NB4 (cell line): ENCODE measurements at regions not wholly inside any gene's neighbourhood (a gene's known extent, or its start where the extent isn't known, plus 50 kb on each side); places are given as distances from the start of the nearest gene placed in this dataset.

ENCODE experiments used
- CTCF ChIP-seq: IDR thresholded peaks from one replicate; pipeline ENCODE4 v1.5.1; 2012; ENCODE audit warnings: low read depth, low read length
- POLR2A ChIP-seq: IDR thresholded peaks from 2 replicates; pipeline ENCODE4 v1.6.1; 2011; ENCODE audit warnings: mild to moderate bottlenecking; ENCODE audit not compliant: insufficient read length; ENCODE audit errors: extremely low read depth

- TF ChIP-seq CTCF = no peak
- TF ChIP-seq POLR2A = no peak
Observed at GRCh38 chr16:11401161-11402050, 56.1 kb downstream of the RMI2 start.
